ENCODE measurements at regions not wholly inside any gene's neighbourhood (a gene's known extent, or its start where the extent isn't known, plus 50 kb on each side); places are given as distances from the start of the nearest gene placed in this dataset.
"Not testable (repeated sequence)": the region's sequence is repeated elsewhere in the genome, so short reads cannot be mapped to it uniquely, and the experiment has no call there.

GRCh38 chr4:132437117-132437516 is 712.0 kb upstream of the PCDH10 start:
- Histone ChIP-seq H3K9me1 (ENCODE audit: control insufficient read depth, extremely low read depth, insufficient read depth, low read length) (no peaks in the 10 kb centered on the region), H3K27ac (ENCODE audit: control insufficient read depth, insufficient read depth, low read length) (no peak overlapping the region), H2AFZ (ENCODE audit: control insufficient read depth, low read length) (no peak overlapping the region), H3K36me3 (ENCODE audit: control insufficient read depth in 2 of 2, extremely low read depth in 1 of 2, insufficient read depth in 2 of 2, low read length in 2 of 2) (no peaks in the 10 kb centered on the region), H3K9ac (ENCODE audit: control insufficient read depth, extremely low read depth, insufficient read depth, low read length) (no peak overlapping the region), H3K4me1 (ENCODE audit: control insufficient read depth, extremely low read depth, insufficient read depth, low read length) (no peaks in the 10 kb centered on the region), H3K9me3 (ENCODE audit: control insufficient read depth, low read depth, low read length) (no peaks in the 10 kb centered on the region), H3K4me3 (ENCODE audit: control insufficient read depth in 2 of 3, extremely low read depth in 1 of 3, insufficient read depth in 2 of 3, low read depth in 1 of 3, low read length in 3 of 3) (no peak overlapping the region), H3K27me3 (ENCODE audit: control insufficient read depth, extremely low read depth, insufficient read depth, low read length) (no peaks in the 10 kb centered on the region), H4K20me1 (ENCODE audit: control insufficient read depth, extremely low read depth, insufficient read depth, low read length) (no peaks in the 10 kb centered on the region), H3K79me2 (ENCODE audit: control insufficient read depth, insufficient read depth, low read length) (no peaks in the 10 kb centered on the region), H3K4me2 (ENCODE audit: control insufficient read depth, extremely low read depth, insufficient read depth, low read depth, low read length) (no peak overlapping the region)
- TF ChIP-seq CTCF (optimal IDR thresholded peaks at IDR 0.05 in 1 of 3, IDR thresholded peaks at IDR 0.05 in 1 of 3, conservative IDR thresholded peaks at IDR 0.05 in 1 of 3; ENCODE audit: extremely low read depth in 1 of 3, insufficient read depth in 2 of 3, low read length in 3 of 3) (no peak), EZH2 (IDR thresholded peaks at IDR 0.05; ENCODE audit: low read length) (no peak)
- dilution Hi-C loops (cut with MboI; ENCODE audit: extremely low pct_ligation_motif_present, low sequenced_read_pairs), result no loop called here
- DNase-seq (ENCODE audit: low read depth, low spot score) (no peak), FAIRE-seq (no peak)

- no peak overlapping the region for H3K4me3 ChIP-seq (ENCODE audit: control insufficient read depth in 2 of 3, extremely low read depth in 1 of 3, insufficient read depth in 2 of 3, low read depth in 1 of 3, low read length in 3 of 3)
- no peaks in the 10 kb centered on the region for H3K4me1 ChIP-seq (ENCODE audit: control insufficient read depth, extremely low read depth, insufficient read depth, low read length)
- H3K9me1 ChIP-seq (ENCODE audit: control insufficient read depth, extremely low read depth, insufficient read depth, low read length), result no peaks in the 10 kb centered on the region
- H3K79me2 ChIP-seq (ENCODE audit: control insufficient read depth, insufficient read depth, low read length), result no peaks in the 10 kb centered on the region
- H3K27ac ChIP-seq (ENCODE audit: control insufficient read depth, insufficient read depth, low read length), result no peak overlapping the region
- no peak overlapping the region for H3K4me2 ChIP-seq (ENCODE audit: control insufficient read depth, extremely low read depth, insufficient read depth, low read depth, low read length)
- dilution Hi-C loops (cut with MboI; ENCODE audit: extremely low pct_ligation_motif_present, low sequenced_read_pairs), result no loop called here
- no peaks in the 10 kb centered on the region for H3K27me3 ChIP-seq (ENCODE audit: control insufficient read depth, extremely low read depth, insufficient read depth, low read length)
- H3K9me3 ChIP-seq (ENCODE audit: control insufficient read depth, low read depth, low read length), result no peaks in the 10 kb centered on the region
- no peaks in the 10 kb centered on the region for H3K36me3 ChIP-seq (ENCODE audit: control insufficient read depth in 2 of 2, extremely low read depth in 1 of 2, insufficient read depth in 2 of 2, low read length in 2 of 2)
- DNase-seq (ENCODE audit: low read depth, low spot score), result no peak
- FAIRE-seq, result no peak
- no peaks in the 10 kb centered on the region for H4K20me1 ChIP-seq (ENCODE audit: control insufficient read depth, extremely low read depth, insufficient read depth, low read length)
- TF ChIP-seq EZH2 (IDR thresholded peaks at IDR 0.05; ENCODE audit: low read length), result no peak
- no peak for TF ChIP-seq CTCF (optimal IDR thresholded peaks at IDR 0.05 in 1 of 3, IDR thresholded peaks at IDR 0.05 in 1 of 3, conservative IDR thresholded peaks at IDR 0.05 in 1 of 3; ENCODE audit: extremely low read depth in 1 of 3, insufficient read depth in 2 of 3, low read length in 3 of 3)
- no peak overlapping the region for H3K9ac ChIP-seq (ENCODE audit: control insufficient read depth, extremely low read depth, insufficient read depth, low read length)
- no peak overlapping the region for H2AFZ ChIP-seq (ENCODE audit: control insufficient read depth, low read length)
Measured at GRCh38 chr4:132445386-132445785, 703.7 kb upstream of the PCDH10 start.

GRCh38 chr4:132457987-132458386 is 691.1 kb upstream of the PCDH10 start:
- H2AFZ ChIP-seq (ENCODE audit: control insufficient read depth, low read length); H3K27ac ChIP-seq (ENCODE audit: control insufficient read depth, insufficient read depth, low read length); H4K20me1 ChIP-seq (ENCODE audit: control insufficient read depth, extremely low read depth, insufficient read depth, low read length); H3K4me3 ChIP-seq (ENCODE audit: control insufficient read depth in 2 of 3, extremely low read depth in 1 of 3, insufficient read depth in 2 of 3, low read depth in 1 of 3, low read length in 3 of 3); H3K9ac ChIP-seq (ENCODE audit: control insufficient read depth, extremely low read depth, insufficient read depth, low read length); H3K9me1 ChIP-seq (ENCODE audit: control insufficient read depth, extremely low read depth, insufficient read depth, low read length); H3K36me3 ChIP-seq (ENCODE audit: control insufficient read depth in 2 of 2, extremely low read depth in 1 of 2, insufficient read depth in 2 of 2, low read length in 2 of 2); H3K4me1 ChIP-seq (ENCODE audit: control insufficient read depth, extremely low read depth, insufficient read depth, low read length); H3K79me2 ChIP-seq (ENCODE audit: control insufficient read depth, insufficient read depth, low read length); dilution Hi-C loops (cut with MboI; ENCODE audit: extremely low pct_ligation_motif_present, low sequenced_read_pairs); H3K9me3 ChIP-seq (ENCODE audit: control insufficient read depth, low read depth, low read length); DNase-seq (ENCODE audit: low read depth, low spot score); H3K27me3 ChIP-seq (ENCODE audit: control insufficient read depth, extremely low read depth, insufficient read depth, low read length); H3K4me2 ChIP-seq (ENCODE audit: control insufficient read depth, extremely low read depth, insufficient read depth, low read depth, low read length); FAIRE-seq: not testable (repeated sequence)
